PC-9 (cell line): ENCODE measurements at regions not wholly inside any gene's neighbourhood (a gene's known extent, or its start where the extent isn't known, plus 50 kb on each side); places are given as distances from the start of the nearest gene placed in this dataset.

ENCODE experiments used
- BruUV-seq: library from RNA; stranded (reverse); fragments of 400-500 nt; replicated peaks from 2 replicates; lab custom pipeline; 2021; lab: Mats Ljungman, UMichigan
- CTCF ChIA-PET: fragments of 300-600 bp; sonication (Branson Sonifier 250); formaldehyde crosslinking; loops from one replicate; lab custom pipeline; 2022; ENCODE audit warnings: antibody characterized with exemption; lab: Charles Lee
- POLR2A ChIA-PET: fragments of 300-600 bp; sonication (Branson Sonifier 250); formaldehyde crosslinking; loops from one replicate; lab custom pipeline; 2022; ENCODE audit warnings: antibody characterized with exemption; ENCODE audit not compliant: unreplicated experiment; lab: Charles Lee
- DNase-seq, 2 experiments: peaks; one replicate each; pipeline versions ENCODE4 v3.0.0 to v3.0.0-alpha.2; 2015 to 2022; ENCODE audit warnings: mixed read lengths in 1 of 2
- H2AFZ ChIP-seq: fragments of 200-600 bp; sonication (generic); 2 replicates; pipeline ENCODE4 v1.8.1; 2017; ENCODE audit warnings: antibody characterized with exemption
- H3F3A ChIP-seq: fragments of 200-600 bp; sonication (generic); 2 replicates; pipeline ENCODE4 v1.8.1; 2017; ENCODE audit warnings: antibody characterized with exemption, mild to moderate bottlenecking, low read depth; ENCODE audit not compliant: insufficient read depth
- H3K27ac ChIP-seq: fragments of 200-600 bp; sonication (generic); 2 replicates; pipeline ENCODE4 v1.6.1; 2016; ENCODE audit warnings: mixed run types
- H3K27me3 ChIP-seq: fragments of 200-600 bp; sonication (generic); 2 replicates; pipeline ENCODE4 v1.6.1; 2016; ENCODE audit warnings: low read depth, mixed run types; ENCODE audit not compliant: insufficient read depth
- H3K36me3 ChIP-seq: fragments of 200-600 bp; sonication (generic); 2 replicates; pipeline ENCODE4 v1.6.1; 2016; ENCODE audit warnings: low read depth, mixed run types
- H3K4me1 ChIP-seq: fragments of 200-600 bp; sonication (generic); replicated peaks from 2 replicates; pipeline ENCODE4 v1.6.1; 2016; ENCODE audit warnings: mixed run types; ENCODE audit not compliant: insufficient read depth
- H3K4me2 ChIP-seq: fragments of 200-600 bp; sonication (generic); 2 replicates; pipeline ENCODE4 v1.6.1; 2017; ENCODE audit warnings: mixed run types
- H3K4me3 ChIP-seq: fragments of 200-600 bp; sonication (generic); 2 replicates; pipeline ENCODE4 v1.6.1; 2016; ENCODE audit warnings: mixed run types
- H3K79me2 ChIP-seq: fragments of 200-600 bp; sonication (generic); 2 replicates; pipeline ENCODE4 v1.6.1; 2017; ENCODE audit warnings: low read depth, mixed run types
- H3K9me2 ChIP-seq: fragments of 200-600 bp; sonication (generic); 2 replicates; pipeline ENCODE4 v1.8.1; 2017; ENCODE audit warnings: mild to moderate bottlenecking; ENCODE audit not compliant: insufficient read depth
- H3K9me3 ChIP-seq: fragments of 200-600 bp; sonication (generic); 2 replicates; pipeline ENCODE4 v1.8.1; 2016; ENCODE audit warnings: low read depth; ENCODE audit not compliant: insufficient read depth
- H4K20me1 ChIP-seq: fragments of 200-600 bp; sonication (generic); 2 replicates; pipeline ENCODE4 v1.8.1; 2017; ENCODE audit not compliant: insufficient read depth
- EZH2 ChIP-seq: fragments of 200-600 bp; sonication (generic); IDR thresholded peaks from 2 replicates; pipeline ENCODE4 v1.8.0; 2017; ENCODE audit warnings: antibody characterized with exemption, low read depth
- intact Hi-C: fragments of 100-400 bp; cut with micrococcal nuclease; formaldehyde crosslinking; loops from one replicate; pipeline ENCODE4 v1.10.0; 2022; ENCODE audit not compliant: unreplicated experiment
- TF ChIP-seq, protein P1 (sequence below): fragments of 200-600 bp; sonication (generic); conservative IDR thresholded peaks from 2 replicates; pipeline ENCODE4 v1.6.1; 2017; ENCODE audit warnings: mixed run types, antibody characterized with exemption, mild to moderate bottlenecking, moderate library complexity

GRCh38 chr2:160737247-160737646 is 243.6 kb upstream of the RBMS1 start:
- H3K27me3 ChIP-seq, result no peaks in the 10 kb centered on the region
- intact Hi-C loops, result no loop called here
- H3F3A ChIP-seq, result 0 out of 2 replicates have a peak, but pooled peaks cover 5% of the 10 kb centered on the region
- H3K4me3 ChIP-seq, result no peak overlapping the region
- DNase-seq, result no peak
- H3K9me2 ChIP-seq, result no peaks in the 10 kb centered on the region; the same call in 1 of the 2 replicates
- no peaks in the 10 kb centered on the region for H3K36me3 ChIP-seq
- no peaks in the 10 kb centered on the region for H3K79me2 ChIP-seq
- H3K9me3 ChIP-seq, result no peaks in the 10 kb centered on the region
- H3K4me2 ChIP-seq, result no peak overlapping the region
- TF ChIP-seq EZH2, result no peak
- TF ChIP-seq, protein P1, sequence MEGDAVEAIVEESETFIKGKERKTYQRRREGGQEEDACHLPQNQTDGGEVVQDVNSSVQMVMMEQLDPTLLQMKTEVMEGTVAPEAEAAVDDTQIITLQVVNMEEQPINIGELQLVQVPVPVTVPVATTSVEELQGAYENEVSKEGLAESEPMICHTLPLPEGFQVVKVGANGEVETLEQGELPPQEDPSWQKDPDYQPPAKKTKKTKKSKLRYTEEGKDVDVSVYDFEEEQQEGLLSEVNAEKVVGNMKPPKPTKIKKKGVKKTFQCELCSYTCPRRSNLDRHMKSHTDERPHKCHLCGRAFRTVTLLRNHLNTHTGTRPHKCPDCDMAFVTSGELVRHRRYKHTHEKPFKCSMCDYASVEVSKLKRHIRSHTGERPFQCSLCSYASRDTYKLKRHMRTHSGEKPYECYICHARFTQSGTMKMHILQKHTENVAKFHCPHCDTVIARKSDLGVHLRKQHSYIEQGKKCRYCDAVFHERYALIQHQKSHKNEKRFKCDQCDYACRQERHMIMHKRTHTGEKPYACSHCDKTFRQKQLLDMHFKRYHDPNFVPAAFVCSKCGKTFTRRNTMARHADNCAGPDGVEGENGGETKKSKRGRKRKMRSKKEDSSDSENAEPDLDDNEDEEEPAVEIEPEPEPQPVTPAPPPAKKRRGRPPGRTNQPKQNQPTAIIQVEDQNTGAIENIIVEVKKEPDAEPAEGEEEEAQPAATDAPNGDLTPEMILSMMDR, result no peak
- CTCF ChIA-PET, result no interaction called here
- no peak overlapping the region for H3K27ac ChIP-seq
- no peaks in the 10 kb centered on the region for H4K20me1 ChIP-seq
- BruUV-seq, result no TSS peak
- POLR2A ChIA-PET, result no interaction called here
- peaks cover 11% of the 10 kb centered on the region for H3K4me1 ChIP-seq
- H2AFZ ChIP-seq, result no peak overlapping the region

DNA sequence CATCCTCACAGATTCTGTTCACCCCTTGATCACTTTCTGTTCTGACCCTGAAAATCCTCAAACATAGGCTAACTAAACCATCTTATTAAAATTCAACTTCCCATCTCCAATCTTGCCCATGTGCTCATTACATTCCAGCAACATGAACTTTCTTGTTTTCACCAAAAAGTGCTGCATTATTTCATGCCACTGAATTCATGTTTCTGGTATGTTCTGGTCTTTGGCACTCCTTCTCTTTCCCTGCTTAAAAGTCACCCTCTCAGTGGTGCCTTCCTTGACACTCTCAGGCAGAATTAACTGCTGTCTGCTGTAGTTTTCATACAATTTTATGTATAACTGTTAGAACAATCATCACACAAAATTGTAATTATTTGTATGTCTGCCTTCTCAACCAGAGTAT is 247.7 kb upstream of the RBMS1 start:
- intact Hi-C loops, result loop anchor here (10.0 kb wide), 1 partner anchor 336 kb away; no protein-coding TSS in a partner anchor
- Histone ChIP-seq H3K27ac (no peak overlapping the region), H3K9me3 (no peaks in the 10 kb centered on the region)

GRCh38 chr2:160741815-160742214 is 248.2 kb upstream of the RBMS1 start:
- Histone ChIP-seq H3F3A (no peaks in the 10 kb centered on the region), H2AFZ (no peak overlapping the region), H3K4me3 (no peak overlapping the region), H3K9me2 (no peaks in the 10 kb centered on the region), H3K27me3 (no peaks in the 10 kb centered on the region), H3K36me3 (no peaks in the 10 kb centered on the region), H3K9me3 (no peaks in the 10 kb centered on the region), H3K27ac (no peak overlapping the region), H3K4me2 (no peak overlapping the region), H4K20me1 (no peaks in the 10 kb centered on the region), H3K4me1 (peaks cover 4% of the 10 kb centered on the region), H3K79me2 (no peaks in the 10 kb centered on the region)
- POLR2A ChIA-PET, result interaction anchor here (0.7 kb wide), 1 partner anchor 51 kb away, joined by 3 read pairs; no protein-coding TSS in a partner anchor
- intact Hi-C loops, result loop anchor here (10.0 kb wide), 1 partner anchor 337 kb away; no protein-coding TSS in a partner anchor
- BruUV-seq, result no TSS peak
- CTCF ChIA-PET, result no interaction called here
- no peak for DNase-seq
- TF ChIP-seq EZH2, result no peak
- TF ChIP-seq, protein P1, result no peak

More for the DNA sequence above, 247.7 kb upstream of the RBMS1 start:
- CTCF ChIA-PET, result no interaction called here
- H3F3A ChIP-seq, result 0 out of 2 replicates have a peak, but pooled peaks cover 5% of the 10 kb centered on the region
- DNase-seq, result no peak
- no peak overlapping the region for H2AFZ ChIP-seq
- H3K9me2 ChIP-seq, result no peaks in the 10 kb centered on the region
- no peaks in the 10 kb centered on the region for H3K79me2 ChIP-seq
- no peak overlapping the region for H3K4me2 ChIP-seq
- peaks cover 9% of the 10 kb centered on the region for H3K4me1 ChIP-seq
- no peak overlapping the region for H3K4me3 ChIP-seq
- TF ChIP-seq, protein P1, result no peak
- no peak for TF ChIP-seq EZH2
- POLR2A ChIA-PET, result interaction anchor here (0.7 kb wide), 1 partner anchor 52 kb away, joined by 3 read pairs; no protein-coding TSS in a partner anchor
- H4K20me1 ChIP-seq, result no peaks in the 10 kb centered on the region
- no peaks in the 10 kb centered on the region for H3K27me3 ChIP-seq
- no peaks in the 10 kb centered on the region for H3K36me3 ChIP-seq
- BruUV-seq, result no TSS peak
